Fibroblast of lung (primary cell): ENCODE measurements at regions not wholly inside any gene's neighbourhood (a gene's known extent, or its start where the extent isn't known, plus 50 kb on each side); places are given as distances from the start of the nearest gene placed in this dataset.

ENCODE experiments used
- CTCF ChIP-seq, 2 donors: IDR thresholded peaks in 1 of 2; conservative IDR thresholded peaks in 1 of 2; 1 replicate in 1 of 2; 2 replicates in 1 of 2; pipeline ENCODE4 v1.5.1; 2011 to 2012; ENCODE audit warnings: low read length in 2 of 2, control low read depth in 1 of 2, inconsistent platforms in 1 of 2, low read depth in 1 of 2, mild to moderate bottlenecking in 1 of 2
- EZH2 ChIP-seq: IDR thresholded peaks from 2 replicates; pipeline ENCODE4 v1.5.1; 2012; ENCODE audit warnings: low read length, control low read depth, mild to moderate bottlenecking; ENCODE audit errors: missing control alignments

DNA sequence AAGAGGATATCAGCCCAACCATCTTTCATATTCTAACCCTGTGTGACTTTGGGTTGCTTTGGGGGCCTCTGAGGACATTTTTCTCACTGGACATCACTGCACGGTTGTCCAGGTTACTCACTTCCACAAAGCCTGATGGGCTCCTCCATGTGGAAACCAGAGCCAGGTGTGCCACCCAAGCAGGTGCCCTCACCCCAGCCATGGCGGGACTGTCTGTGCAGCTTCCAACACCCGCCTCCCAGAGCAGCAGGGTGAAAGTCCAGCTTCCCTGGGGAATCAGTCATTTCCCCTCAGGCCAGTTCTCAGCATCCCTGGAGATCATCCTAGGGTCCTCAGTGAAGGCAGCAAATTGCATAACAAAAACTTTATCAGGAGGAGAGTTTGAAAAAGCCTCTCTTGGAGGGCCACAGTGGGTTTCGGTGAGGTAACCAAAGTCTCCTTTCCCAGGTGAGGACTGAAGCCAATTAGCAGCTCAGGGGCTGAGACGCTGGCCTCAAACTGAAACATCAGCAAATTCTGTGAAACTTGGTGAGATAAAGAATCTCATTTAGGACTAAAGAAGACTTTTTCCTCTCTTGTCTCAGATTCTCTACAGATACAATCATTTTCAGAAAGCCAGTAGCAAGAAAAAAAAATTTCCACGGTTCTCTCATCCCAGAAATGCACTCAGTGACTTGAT, 289.6 kb upstream of the CDH4 start:
- TF ChIP-seq CTCF (conservative IDR thresholded peaks at IDR 0.05 in 1 of 2, IDR thresholded peaks at IDR 0.05 in 1 of 2; ENCODE audit: low read depth in 1 of 2, low read length in 2 of 2) (no peak), EZH2 (no peak)
